D721Med (cell line): ENCODE measurements at regions not wholly inside any gene's neighbourhood (a gene's known extent, or its start where the extent isn't known, plus 50 kb on each side); places are given as distances from the start of the nearest gene placed in this dataset.
"Not testable (repeated sequence)": the region's sequence is repeated elsewhere in the genome, so short reads cannot be mapped to it uniquely, and the experiment has no call there.

Source experiments
- DNase-seq: peaks from one replicate; pipeline ENCODE4 v3.0.0; 2011; ENCODE audit warnings: low spot score; ENCODE audit not compliant: insufficient read length
- FAIRE-seq: peaks from 2 replicates; lab custom pipeline; 2011; peaks lifted over from hg19 to GRCh38; lab: Jason Lieb, UNC
- TF ChIP-seq, protein P1 (sequence below): IDR thresholded peaks from 2 replicates; pipeline ENCODE4 v1.5.1; 2012; ENCODE audit warnings: mild to moderate bottlenecking, control low read depth; ENCODE audit not compliant: insufficient read depth; ENCODE audit errors: missing control alignments

DNA sequence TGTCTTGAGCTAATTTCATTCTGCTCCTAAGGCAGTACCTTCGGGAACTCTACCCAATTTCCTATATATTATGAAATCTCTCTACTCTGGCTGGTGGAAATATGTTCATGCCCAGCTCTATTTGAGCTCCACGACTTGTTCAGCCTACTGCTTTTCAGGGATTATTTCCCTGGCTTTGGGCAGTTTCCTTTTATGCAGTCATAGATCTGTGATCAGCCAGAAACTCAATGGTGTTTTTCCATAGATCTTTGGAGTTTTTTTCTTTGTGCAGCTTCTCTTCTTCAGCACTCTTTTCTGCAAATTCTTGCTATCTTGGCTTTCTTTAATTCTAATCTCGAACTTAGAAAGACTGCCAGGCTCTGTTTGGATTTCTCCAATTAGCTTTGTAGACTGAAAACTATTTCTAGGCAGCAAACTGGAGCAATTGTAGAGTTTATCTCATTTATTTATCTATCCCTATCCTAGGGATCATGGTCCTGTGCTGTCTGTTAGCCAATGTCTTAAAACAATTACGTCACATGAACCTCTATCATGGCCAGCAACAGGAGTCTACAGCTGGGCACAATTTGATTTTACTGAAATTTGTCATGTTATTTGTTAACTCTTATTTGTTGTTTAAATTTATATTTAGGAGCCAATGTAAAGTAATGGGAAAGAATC is 328.4 kb downstream of the BCKDHB start:
- DNase-seq (no peak), FAIRE-seq (no peak)
- TF ChIP-seq, protein P1, sequence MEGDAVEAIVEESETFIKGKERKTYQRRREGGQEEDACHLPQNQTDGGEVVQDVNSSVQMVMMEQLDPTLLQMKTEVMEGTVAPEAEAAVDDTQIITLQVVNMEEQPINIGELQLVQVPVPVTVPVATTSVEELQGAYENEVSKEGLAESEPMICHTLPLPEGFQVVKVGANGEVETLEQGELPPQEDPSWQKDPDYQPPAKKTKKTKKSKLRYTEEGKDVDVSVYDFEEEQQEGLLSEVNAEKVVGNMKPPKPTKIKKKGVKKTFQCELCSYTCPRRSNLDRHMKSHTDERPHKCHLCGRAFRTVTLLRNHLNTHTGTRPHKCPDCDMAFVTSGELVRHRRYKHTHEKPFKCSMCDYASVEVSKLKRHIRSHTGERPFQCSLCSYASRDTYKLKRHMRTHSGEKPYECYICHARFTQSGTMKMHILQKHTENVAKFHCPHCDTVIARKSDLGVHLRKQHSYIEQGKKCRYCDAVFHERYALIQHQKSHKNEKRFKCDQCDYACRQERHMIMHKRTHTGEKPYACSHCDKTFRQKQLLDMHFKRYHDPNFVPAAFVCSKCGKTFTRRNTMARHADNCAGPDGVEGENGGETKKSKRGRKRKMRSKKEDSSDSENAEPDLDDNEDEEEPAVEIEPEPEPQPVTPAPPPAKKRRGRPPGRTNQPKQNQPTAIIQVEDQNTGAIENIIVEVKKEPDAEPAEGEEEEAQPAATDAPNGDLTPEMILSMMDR: no peak

DNA sequence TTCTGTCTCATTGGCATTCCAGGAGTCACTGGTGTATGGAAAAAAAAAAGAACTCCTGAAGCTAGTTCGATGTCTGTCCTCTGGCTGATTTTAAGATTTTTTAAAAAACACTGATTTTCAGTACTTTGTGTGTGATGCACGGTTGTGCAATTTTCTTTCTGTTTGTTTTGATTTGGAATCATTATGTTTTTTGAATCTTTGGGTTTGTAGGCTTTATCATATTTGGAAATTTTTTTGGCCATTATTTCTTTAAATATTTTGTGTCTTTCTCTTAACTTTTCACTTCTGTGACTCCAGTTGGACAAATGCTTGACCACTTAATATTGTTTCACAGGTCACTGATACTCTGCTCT is 327.2 kb downstream of the BCKDHB start:
- DNase-seq (no peak), FAIRE-seq (no peak)
- TF ChIP-seq, protein P1: no peak

DNA sequence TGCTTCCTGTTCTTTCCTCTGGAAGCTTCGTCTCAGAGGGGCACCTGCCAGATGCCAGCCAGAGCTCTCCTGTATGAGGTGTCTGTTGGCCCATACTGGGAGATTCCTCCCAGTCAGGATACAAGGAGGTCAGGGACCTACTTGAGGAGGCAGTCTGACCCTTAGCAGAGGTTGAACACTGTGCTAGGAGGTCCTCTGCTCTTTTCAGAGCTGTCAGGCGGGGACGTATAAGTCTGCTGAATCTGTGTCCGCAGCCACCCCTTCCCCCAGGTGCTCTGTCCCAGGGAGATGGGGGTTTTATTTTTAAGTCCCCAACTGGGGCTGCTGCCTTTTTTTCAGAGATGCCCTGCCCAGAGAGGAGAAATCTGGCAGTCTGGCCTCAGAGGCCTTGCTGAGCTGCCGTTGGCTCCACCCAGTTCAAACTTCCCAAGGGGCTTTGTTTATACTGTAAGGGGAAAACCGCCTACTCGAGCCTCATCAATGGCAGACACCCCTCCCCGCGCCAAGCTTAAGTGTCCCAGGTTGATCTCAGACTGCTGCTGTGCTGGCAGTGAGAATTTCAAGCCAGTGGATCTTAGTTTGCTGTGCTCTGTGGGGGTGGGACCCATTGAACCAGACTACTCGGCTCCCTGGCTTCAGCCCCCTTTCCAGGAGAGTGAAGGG is 326.7 kb downstream of the BCKDHB start:
- no peak for DNase-seq
- TF ChIP-seq, protein P1: no peak
- FAIRE-seq: no peak

DNA sequence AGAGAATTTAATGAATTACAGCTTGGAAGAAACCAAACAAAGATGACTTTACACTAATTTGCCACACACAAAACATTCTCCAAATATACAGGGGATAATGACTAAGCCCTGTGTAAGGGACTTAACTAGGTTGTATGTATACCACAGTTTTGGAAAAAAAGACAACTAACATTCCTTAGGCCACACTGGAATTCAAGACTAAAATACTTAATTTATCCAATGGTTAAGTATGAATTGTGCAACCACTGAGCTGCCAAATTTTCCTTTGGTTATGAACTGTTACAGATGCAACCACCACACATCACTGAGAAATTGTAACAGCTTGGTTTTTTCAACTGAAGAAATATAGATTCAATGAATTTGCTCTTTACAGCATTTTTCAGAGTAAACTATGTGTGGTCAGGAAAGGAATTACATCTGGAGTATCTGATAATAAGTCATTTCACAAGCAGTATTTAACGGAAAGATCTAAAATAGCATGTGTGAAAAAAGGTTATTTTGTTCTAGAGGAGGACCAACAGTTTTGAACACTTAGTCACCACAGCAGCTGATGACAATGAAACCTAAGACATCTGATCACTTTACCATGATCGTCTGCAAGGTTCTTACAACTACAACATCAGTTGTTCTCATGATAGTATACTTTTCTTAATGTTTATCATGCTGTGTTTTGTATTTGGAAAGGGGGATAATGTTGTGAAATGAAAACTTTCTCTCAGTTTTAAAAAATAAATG is 318.8 kb downstream of the BCKDHB start:
- FAIRE-seq (no peak), DNase-seq (no peak)
- TF ChIP-seq, protein P1: no peak

DNA sequence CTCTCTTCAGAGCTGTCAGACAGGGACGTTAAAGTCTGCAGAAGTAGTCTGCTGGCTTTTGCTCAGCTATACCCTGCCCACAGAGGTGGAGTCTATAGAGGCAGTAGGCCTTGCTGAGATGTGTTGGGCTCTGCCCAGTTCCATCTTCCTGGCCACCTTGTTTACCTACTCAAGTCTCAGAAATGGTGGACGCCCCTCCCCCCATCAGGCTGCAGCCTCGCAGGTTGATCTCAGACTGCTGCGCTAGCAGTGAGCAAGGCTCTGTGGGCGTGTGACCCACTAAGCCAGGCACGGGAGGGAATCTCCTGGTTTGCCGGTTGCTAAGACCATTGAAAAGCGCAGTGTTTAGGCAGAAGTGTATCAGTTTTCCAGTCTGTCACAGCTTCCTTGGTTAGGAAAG is 305.0 kb downstream of the BCKDHB start:
- no peak for DNase-seq
- no peak for FAIRE-seq
- TF ChIP-seq, protein P1: no peak

DNA sequence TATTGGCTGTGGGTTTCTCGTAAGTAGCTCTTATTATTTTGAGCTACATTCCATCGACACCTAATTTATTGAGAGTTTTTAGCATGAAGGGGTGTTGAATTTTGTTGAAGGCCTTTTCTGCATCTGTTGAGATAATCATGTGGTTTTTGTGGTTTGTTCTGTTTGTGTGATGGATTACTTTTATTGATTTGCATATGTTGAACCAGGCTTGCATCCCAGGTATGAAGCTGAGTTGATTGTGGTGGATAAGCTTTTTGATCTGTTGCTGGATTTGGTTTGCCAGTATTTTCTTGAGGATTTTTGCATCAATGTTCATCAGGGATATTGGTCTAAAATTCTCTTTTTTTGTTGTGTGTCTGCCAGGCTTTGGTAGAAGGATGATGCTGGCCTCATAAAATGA is 301.5 kb downstream of the BCKDHB start:
- not testable (repeated sequence) for FAIRE-seq, DNase-seq

DNA sequence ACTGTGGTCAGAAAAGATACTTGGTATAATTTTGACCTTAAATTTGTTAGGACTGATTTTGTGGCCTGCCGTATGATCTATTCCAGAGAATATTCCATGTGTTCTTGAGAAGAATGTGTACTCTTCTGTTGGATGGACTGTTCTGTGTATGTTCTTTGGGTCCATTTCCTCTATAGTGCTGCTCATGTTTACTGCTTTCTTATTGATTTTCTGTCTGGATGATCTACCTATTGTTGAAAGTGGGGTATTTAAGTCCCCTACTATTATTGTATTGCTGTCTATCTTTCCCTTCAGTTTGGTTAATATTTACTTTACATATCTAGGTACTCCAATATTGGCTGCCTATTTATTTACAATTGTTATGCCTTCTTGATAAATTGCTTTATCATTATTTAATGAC is 298.4 kb downstream of the BCKDHB start:
- no peak for DNase-seq
- TF ChIP-seq, protein P1: no peak
- no peak for FAIRE-seq
